CD4-positive, alpha-beta T cell treated with Interleukin-21 for 1 hour (primary cell): ENCODE measurements at regions not wholly inside any gene's neighbourhood (a gene's known extent, or its start where the extent isn't known, plus 50 kb on each side); places are given as distances from the start of the nearest gene placed in this dataset.
A peak's percentile ranks its signal among the peaks of the same experiment; 100 is the strongest.
"Not testable (repeated sequence)": the region's sequence is repeated elsewhere in the genome, so short reads cannot be mapped to it uniquely, and the experiment has no call there.

Experiments
- DNase-seq: peaks from one replicate; pipeline ENCODE4 v3.0.0-alpha.2; 2020

DNA sequence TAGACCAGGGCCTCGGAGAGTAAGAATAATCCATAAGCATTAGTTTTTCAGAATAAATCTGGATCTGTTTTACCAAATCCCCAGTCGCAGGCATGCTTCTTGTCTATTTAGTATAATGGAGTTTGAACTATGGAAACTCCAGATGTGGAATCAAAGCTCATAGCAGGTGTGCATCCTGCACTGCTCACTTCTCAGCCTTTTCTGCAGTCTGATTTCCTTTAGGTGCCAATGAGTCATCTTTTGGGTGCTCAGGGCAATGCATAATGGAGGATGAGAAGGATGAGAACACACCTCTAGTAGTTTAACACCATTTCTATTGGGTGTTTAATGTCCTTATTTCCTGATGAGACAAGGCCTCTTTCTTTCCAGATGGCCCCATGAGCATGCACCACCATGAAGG is 961.2 kb downstream of the TMEM121 start:
- DNase-seq = no peak

- DNase-seq = no peak
Measured at GRCh38 chr14:106488291-106488690, 961.9 kb downstream of the TMEM121 start.

GRCh38 chr14:106489112-106489881 is 962.9 kb downstream of the TMEM121 start:
- DNase-seq = no peak

DNA sequence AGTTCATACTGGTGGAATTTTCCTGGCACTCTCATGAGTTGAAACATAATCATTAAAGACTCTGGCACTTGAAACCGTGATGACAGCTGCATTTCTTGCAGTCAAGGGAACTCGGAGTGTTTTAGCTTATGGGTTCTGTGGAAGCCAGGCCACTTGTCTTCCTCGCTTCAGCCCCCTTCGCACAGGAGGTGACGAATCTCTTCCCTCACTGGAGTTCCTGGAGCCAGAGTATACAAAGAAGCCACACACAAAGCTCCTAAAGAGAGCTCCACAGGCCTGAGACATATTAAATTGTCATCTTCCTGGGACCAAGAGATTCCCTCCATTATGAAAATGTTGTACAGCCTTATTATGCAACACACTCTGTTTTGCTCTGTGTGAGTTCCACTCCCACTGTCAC is 964.1 kb downstream of the TMEM121 start:
- DNase-seq = no peak

- no peak for DNase-seq
Measured at GRCh38 chr14:106491851-106492250, 965.5 kb downstream of the TMEM121 start.

DNA sequence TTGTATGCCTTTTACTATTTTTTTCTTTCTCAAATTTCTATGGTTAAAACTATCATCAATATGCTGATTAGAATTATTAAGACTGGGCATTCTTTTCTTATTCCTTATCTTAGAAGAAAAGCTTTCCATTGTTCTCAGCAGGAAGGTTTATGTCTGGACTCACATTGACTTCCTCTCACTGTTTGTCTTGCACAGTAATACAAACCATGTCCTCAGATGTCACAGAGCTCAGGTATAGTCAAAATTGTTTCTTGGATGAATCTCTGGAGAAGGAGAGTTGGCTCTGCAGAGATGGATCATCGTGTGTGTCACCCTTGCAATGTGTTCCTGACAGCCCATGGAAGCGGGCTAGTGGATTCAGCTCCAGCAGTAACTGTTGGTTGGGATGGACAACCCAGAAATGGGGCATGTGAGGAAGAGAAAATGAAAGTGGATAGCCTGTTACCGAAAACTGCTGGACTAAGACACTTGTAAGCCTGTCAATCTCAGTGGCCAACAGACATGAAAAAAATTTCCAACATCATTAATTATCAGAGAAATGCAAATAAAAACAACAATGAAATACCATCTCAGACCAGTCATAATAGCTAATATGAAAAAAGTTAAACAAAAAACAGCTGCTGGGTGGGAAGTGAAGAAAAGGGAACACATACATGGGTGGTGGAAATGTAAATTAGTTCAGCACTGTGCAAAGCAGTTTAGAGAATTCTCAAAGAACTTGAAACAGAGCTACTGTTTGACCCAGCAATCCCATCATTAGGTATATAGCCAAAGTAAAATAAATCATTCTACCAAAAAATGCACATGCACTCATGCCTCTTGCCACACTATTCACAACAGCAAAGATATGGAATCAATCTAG is 967.8 kb downstream of the TMEM121 start:
- no peak for DNase-seq

- no peak for DNase-seq
Measured at GRCh38 chr14:106500571-106500970, 974.2 kb downstream of the TMEM121 start.

GRCh38 chr14:106501898-106502297 is 975.5 kb downstream of the TMEM121 start:
- no peak for DNase-seq

- no peak for DNase-seq
Measured at GRCh38 chr14:106505366-106505765, 979.0 kb downstream of the TMEM121 start.

DNA sequence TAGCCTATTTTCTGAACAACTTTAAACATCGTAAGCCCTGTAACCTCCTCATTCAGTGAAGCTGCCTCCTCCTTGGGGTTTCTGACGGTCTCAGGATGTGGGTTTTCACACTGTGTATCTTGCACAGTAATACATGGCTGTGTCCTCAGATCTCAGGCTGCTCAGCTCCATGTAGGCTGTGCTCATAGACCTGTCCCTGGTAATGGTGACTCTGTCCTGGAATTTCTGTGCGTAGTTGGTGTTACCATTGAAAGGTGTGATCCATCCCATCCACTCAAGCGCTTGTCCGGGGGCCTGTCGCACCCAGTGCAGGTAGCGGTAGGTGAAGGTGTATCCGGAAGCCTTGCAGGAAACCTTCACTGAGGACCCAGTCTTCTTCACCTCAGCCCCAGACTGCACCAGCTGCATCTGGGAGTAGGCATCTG is 980.5 kb downstream of the TMEM121 start:
- peak; percentile 59 for DNase-seq

GRCh38 chr14:106507354-106507753 is 981.0 kb downstream of the TMEM121 start:
- peak; percentile 40 for DNase-seq

GRCh38 chr14:106508216-106508615 is 981.8 kb downstream of the TMEM121 start:
- DNase-seq = no peak

DNA sequence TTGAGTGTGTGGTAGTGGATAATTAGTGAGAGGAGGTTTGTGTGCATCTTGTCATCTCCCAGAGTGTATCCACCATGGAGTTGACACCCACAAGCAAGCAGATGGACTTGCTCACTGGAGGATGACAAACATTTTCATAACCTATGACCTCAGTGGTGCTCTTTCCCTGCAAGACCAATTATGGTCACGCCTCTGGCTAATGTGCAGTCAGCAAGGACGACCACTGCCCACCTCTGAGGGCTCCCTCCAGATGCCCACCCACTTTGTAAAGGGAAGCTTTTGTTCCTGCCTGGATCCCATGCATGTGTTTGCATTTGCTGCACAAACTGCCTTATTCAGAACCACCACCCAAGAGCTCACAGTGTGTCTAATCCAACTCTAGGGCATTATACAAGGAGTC is 982.8 kb downstream of the TMEM121 start:
- DNase-seq = no peak

GRCh38 chr14:106509807-106510206 is 983.4 kb downstream of the TMEM121 start:
- DNase-seq = no peak

DNA sequence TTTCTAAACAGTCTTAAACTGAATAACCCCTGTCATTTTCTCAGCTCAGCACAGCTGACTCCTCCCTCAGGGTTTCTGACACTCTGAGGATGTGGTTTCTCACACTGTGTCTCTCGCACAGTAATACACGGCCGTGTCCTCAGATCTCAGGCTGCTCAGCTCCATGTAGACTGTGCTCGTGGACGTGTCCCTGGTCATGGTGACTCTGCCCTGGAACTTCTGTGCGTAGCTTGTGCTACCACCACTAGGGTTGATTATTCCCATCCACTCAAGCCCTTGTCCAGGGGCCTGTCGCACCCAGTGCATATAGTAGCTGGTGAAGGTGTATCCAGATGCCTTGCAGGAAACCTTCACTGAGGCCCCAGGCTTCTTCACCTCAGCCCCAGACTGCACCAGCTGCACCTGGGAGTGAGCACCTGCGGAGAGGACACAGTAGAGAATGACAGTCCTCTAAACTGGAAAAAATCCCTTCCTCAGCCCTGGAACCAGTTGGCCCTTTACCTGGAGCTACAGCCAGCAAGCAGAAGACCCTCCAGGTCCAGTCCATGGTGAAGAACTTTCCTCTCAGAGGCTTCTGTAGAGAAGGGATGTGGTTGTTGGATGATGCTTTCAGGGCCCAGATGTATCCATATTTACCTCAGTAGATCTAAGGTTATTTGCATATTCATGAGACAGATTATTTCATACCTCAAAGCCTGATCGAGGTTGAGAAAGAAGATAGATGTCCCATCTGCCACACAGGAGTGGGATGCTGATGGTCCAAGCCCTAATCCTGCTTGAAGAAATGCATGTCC is 984.8 kb downstream of the TMEM121 start:
- peak; percentile 68 for DNase-seq

DNA sequence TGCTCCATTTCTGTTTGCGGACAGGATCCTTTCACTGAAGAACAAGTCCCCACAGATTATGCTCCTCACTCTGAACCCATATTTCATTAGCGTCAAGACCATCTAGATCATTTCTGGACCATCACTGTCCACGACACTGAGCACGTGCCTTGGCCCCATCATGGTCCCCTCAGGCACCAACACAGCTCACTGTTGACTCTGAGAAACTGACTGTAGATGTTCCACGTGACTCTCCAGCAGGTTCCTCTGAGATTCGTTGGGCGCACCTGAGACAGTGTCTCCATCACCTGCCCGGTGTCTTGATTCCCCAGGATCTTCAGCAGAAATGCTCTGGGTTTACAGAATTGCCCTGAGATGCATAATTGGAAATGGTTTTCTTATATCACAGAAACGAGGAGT is 985.4 kb downstream of the TMEM121 start:
- no peak for DNase-seq

DNA sequence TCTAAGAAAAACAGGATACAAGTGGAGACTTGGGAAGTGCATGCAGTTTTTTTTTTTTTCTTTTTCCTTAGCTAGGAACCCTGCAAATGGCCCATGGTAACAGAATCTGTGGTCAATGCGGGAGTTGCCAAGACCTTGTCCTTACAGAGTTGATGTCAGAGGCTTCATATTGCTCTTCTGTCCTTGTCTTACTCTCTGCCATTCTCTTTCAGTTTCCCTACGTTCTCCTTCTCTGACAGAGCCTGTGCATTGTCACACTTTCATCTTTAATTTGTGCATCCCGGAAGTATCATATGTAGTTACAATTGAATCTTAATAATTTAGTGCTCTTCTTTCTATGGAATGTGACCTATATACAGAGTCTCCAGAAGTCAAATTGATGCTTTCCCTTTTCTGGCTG is 986.9 kb downstream of the TMEM121 start:
- no peak for DNase-seq

DNA sequence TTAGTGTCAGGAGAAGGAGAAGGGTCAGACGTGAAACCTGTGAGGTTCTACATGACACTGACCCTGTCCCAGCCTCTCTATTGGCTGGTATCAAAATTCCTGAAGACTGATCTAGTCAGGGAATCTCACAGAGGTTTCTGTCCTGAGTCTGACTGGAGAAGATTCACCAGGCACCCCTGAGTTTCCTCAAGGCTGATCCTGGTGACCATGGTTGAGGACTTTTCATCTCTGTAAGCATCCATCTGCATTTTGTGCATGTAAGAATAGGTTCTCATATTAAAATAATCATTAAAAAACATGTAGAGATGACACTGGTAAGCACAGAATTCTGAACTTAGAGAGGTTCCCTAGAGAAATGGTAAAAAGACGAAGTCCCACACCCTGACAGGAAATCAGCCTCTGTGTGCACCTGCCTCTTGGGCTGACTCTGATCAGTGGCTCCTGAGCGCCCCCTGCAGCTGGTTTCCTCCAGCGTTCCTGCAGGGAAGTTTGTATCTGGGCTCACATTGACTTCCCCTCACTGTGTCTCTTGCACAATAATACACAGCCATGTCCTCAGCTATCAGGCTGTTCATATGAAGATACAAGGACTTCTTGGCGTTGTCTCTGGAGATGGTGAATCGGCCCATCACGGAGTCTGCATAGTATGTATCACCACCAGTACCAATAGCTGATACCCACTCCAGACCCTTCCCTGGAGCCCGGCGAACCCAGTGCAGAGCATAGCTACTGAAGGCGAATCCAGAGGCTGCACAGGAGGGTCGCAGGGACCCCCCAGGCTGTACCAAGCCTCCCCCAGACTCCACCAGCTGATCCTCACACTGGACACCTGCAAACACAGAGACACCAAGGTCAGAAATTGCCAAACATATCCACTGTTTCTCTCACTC is 991.9 kb downstream of the TMEM121 start:
- DNase-seq = peak; percentile 82

GRCh38 chr14:106522118-106522517 is 995.7 kb downstream of the TMEM121 start:
- DNase-seq = not testable (repeated sequence)

GRCh38 chr14:106522990-106523389 is 996.6 kb downstream of the TMEM121 start:
- no peak for DNase-seq

DNA sequence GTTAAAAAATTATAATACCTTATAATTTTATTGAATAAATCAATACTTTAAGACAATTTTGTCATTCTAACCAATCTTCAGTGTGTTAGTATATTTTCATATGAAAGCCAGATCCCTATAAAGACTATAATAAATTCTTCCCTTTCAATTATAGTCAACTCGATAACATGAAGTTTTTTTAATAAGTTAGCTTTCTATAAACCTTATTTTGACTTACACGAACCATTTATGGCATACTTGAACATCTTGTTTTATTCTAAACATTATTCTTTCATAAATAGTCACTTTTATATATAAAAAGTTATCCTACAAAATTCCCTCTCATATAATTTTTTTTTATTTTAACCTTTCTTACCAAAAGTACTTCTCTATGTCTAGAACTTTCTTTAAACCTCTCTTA is 1002.3 kb downstream of the TMEM121 start:
- DNase-seq = no peak

DNA sequence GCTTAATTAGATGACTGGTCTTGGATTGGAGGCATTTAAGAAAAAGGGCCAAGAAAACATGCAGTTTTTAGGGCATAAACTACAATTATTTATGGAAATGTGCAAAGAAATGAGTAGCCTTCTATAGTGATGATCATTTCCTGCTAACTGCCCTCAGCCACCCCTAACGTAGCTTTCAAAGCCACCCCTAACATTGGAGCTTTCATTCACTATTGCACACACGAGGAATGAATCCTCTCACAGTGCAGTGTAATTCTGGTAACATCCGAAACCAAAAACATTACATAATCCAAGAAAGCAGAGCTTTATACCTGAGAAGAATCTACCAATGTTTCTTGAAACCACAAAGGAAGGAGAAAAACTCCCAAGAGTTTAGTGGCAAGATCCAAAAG is 1003.6 kb downstream of the TMEM121 start:
- no peak for DNase-seq
